ENCODE measurements at regions not wholly inside any gene's neighbourhood (a gene's known extent, or its start where the extent isn't known, plus 50 kb on each side); places are given as distances from the start of the nearest gene placed in this dataset.

GRCh38 chr5:96338624-96339415 is 94.2 kb downstream of the PCSK1 start:
- Histone ChIP-seq H2AFZ (ENCODE audit: control insufficient read depth, low read depth, low read length) (no peak overlapping the region), H3K9me3 (replicated peaks; ENCODE audit: control insufficient read depth, insufficient read depth, low read length) (no peaks in the 10 kb centered on the region), H3K4me2 (ENCODE audit: control insufficient read depth, insufficient read depth) (peak overlapping the region; percentile 45; the same call in 1 of the 2 replicates), H3K4me3 (no peak overlapping the region), H4K20me1 (ENCODE audit: control insufficient read depth, insufficient read depth) (no peaks in the 10 kb centered on the region), H3K27me3 (replicated peaks in 1 of 2; ENCODE audit: control insufficient read depth in 2 of 2, insufficient read depth in 2 of 2, low read length in 1 of 2) (no peaks in the 10 kb centered on the region), H3K27ac (ENCODE audit: control insufficient read depth, insufficient read depth) (no peak overlapping the region), H3K9ac (ENCODE audit: control insufficient read depth, insufficient read depth, low read length) (no peak overlapping the region), H3K79me2 (ENCODE audit: control insufficient read depth, insufficient read depth, low read length) (no peaks in the 10 kb centered on the region), H3K4me1 (ENCODE audit: control insufficient read depth, insufficient read depth, low read length) (peaks cover 27% of the 10 kb centered on the region), H3K36me3 (ENCODE audit: control insufficient read depth in 2 of 2, insufficient read depth in 2 of 2, low read length in 1 of 2) (no peaks in the 10 kb centered on the region)
- ChIA-PET CTCF (interaction anchor here (0.9 to 14.8 kb wide), 8 partner anchors 10 to 558 kb away, joined by 3 to 360 read pairs (median 10); no protein-coding TSS in a partner anchor), POLR2A (no interaction called here), RAD21 (ENCODE audit: unreplicated experiment) (interaction anchor here (0.9 to 10.9 kb wide), 5 partner anchors 378 to 480 kb away, joined by 3 to 182 read pairs (median 54); partner anchors contain the start of gene ELL2), SMC1A (ENCODE audit: uncharacterized antibody, unreplicated experiment) (interaction anchor here (0.6 to 11.7 kb wide), 9 partner anchors 8 to 577 kb away, joined by 3 to 289 read pairs (median 3); no protein-coding TSS in a partner anchor)
- no peak for DNase-seq (ENCODE audit: low read depth, low spot score)
- no TSS peak for BruUV-seq (replicated peaks)
- FAIRE-seq, result no peak
- in situ Hi-C loops (cut with MboI) (loop anchor here (5.0 kb wide), 2 partner anchors 377 to 482 kb away; partner anchors contain the start of gene ELL2), intact Hi-C loops (cut with micrococcal nuclease; ENCODE audit: unreplicated experiment) (loop anchor here (5.0 to 10.0 kb wide), 2 partner anchors 552 to 694 kb away; partner anchors contain the start of gene RFESD)
- WGBS (ENCODE audit: insufficient coverage, insufficient replicate concordance, low lambda C conversion rate, missing lambda C conversion rate), result 84% methylated on average over 6 of the region's 6 CpGs
- TF ChIP-seq ZBED1 (IDR thresholded peaks at IDR 0.05; ENCODE audit: borderline replicate concordance), result no peak
- TF ChIP-seq IRF5 (IDR thresholded peaks at IDR 0.05; ENCODE audit: borderline replicate concordance), result no peak
- no peak for TF ChIP-seq RB1 (IDR thresholded peaks at IDR 0.05; ENCODE audit: borderline replicate concordance)
- no peak for TF ChIP-seq SMAD5 (IDR thresholded peaks at IDR 0.05; ENCODE audit: low read depth)
- no peak for TF ChIP-seq TBL1XR1 (IDR thresholded peaks at IDR 0.05; ENCODE audit: low read depth, low read length)
- no peak for TF ChIP-seq CBX5 (IDR thresholded peaks at IDR 0.05; ENCODE audit: low read depth)
- ATAC-seq, result no peak
